Loucy (cell line): ENCODE measurements at regions not wholly inside any gene's neighbourhood (a gene's known extent, or its start where the extent isn't known, plus 50 kb on each side); places are given as distances from the start of the nearest gene placed in this dataset.

ENCODE experiments used
- H2AFZ ChIP-seq: fragments of 200-600 bp; sonication (generic); 2 replicates; pipeline ENCODE4 v1.6.0; 2016; ENCODE audit warnings: antibody characterized with exemption, mild to moderate bottlenecking, low read length, moderate library complexity
- H3F3A ChIP-seq: fragments of 200-600 bp; 2 replicates; pipeline ENCODE4 v1.6.0; 2016; ENCODE audit warnings: antibody characterized with exemption, low read depth, mild to moderate bottlenecking
- H3K27me3 ChIP-seq: fragments of 200-600 bp; sonication (generic); 2 replicates; pipeline ENCODE4 v1.6.1; 2014; ENCODE audit warnings: low read length, mild to moderate bottlenecking; ENCODE audit not compliant: insufficient read depth, poor library complexity, severe bottlenecking
- H3K36me3 ChIP-seq: fragments of 200-600 bp; sonication (generic); 2 replicates; pipeline ENCODE4 v1.6.1; 2016; ENCODE audit warnings: low read length; ENCODE audit not compliant: insufficient read depth
- H3K4me1 ChIP-seq: fragments of 200-600 bp; sonication (generic); 2 replicates; pipeline ENCODE4 v1.5.1; 2014; ENCODE audit warnings: low read length, mild to moderate bottlenecking; ENCODE audit not compliant: insufficient read depth, poor library complexity, severe bottlenecking
- H3K4me2 ChIP-seq: fragments of 200-600 bp; sonication (generic); 2 replicates; pipeline ENCODE4 v1.6.0; 2014; ENCODE audit warnings: antibody characterized with exemption, low read length, low read depth, mild to moderate bottlenecking; ENCODE audit not compliant: poor library complexity, severe bottlenecking
- H3K4me3 ChIP-seq: fragments of 200-600 bp; sonication (generic); 2 replicates; pipeline ENCODE4 v1.5.1; 2014; ENCODE audit warnings: low read length, mild to moderate bottlenecking, mixed read lengths; ENCODE audit not compliant: poor library complexity, severe bottlenecking
- H3K79me2 ChIP-seq: fragments of 200-600 bp; sonication (generic); 2 replicates; pipeline ENCODE4 v1.6.1; 2014; ENCODE audit warnings: low read length; ENCODE audit not compliant: insufficient read depth
- H3K9ac ChIP-seq: fragments of 200-600 bp; sonication (generic); 2 replicates; pipeline ENCODE4 v1.6.0; 2014; ENCODE audit warnings: mild to moderate bottlenecking, low read depth, low read length, moderate library complexity; ENCODE audit not compliant: poor library complexity, severe bottlenecking
- H3K9me2 ChIP-seq: fragments of 200-600 bp; sonication (generic); replicated peaks from 2 replicates; pipeline ENCODE4 v1.6.1; 2016; ENCODE audit warnings: low read depth, low read length, mixed read lengths
- H3K9me3 ChIP-seq: fragments of 200-600 bp; sonication (generic); 2 replicates; pipeline ENCODE4 v1.6.1; 2014; ENCODE audit warnings: mild to moderate bottlenecking, antibody characterized with exemption, low read length, low read depth; ENCODE audit not compliant: insufficient read depth
- H4K20me1 ChIP-seq: fragments of 200-600 bp; sonication (generic); 2 replicates; pipeline ENCODE4 v1.6.0; 2014; ENCODE audit warnings: antibody characterized with exemption, low read length, mild to moderate bottlenecking; ENCODE audit not compliant: insufficient read depth, poor library complexity, severe bottlenecking
- CTCF ChIP-seq: fragments of 200-600 bp; sonication (generic); conservative IDR thresholded peaks from 2 replicates; pipeline ENCODE4 v1.5.1; 2014; ENCODE audit warnings: mild to moderate bottlenecking, antibody characterized with exemption, low read length
- EZH2phosphoT487 ChIP-seq: fragments of 200-600 bp; IDR thresholded peaks from 2 replicates; pipeline ENCODE4 v1.6.1; 2018; ENCODE audit warnings: antibody characterized with exemption, mild to moderate bottlenecking, moderate library complexity, borderline replicate concordance

- Histone ChIP-seq H3K9me3 (no peaks in the 10 kb centered on the region), H3K9ac (no peak overlapping the region), H3K4me1 (no peaks in the 10 kb centered on the region), H3F3A (no peaks in the 10 kb centered on the region), H3K79me2 (no peaks in the 10 kb centered on the region), H3K4me2 (no peak overlapping the region), H3K36me3 (no peaks in the 10 kb centered on the region), H3K9me2 (no peaks in the 10 kb centered on the region), H4K20me1 (no peaks in the 10 kb centered on the region), H3K4me3 (no peak overlapping the region), H2AFZ (no peak overlapping the region), H3K27me3 (no peaks in the 10 kb centered on the region)
- no peak for TF ChIP-seq CTCF
- no peak for TF ChIP-seq EZH2phosphoT487
Measured at GRCh38 chr4:64705989-64706388, 296.7 kb upstream of the TECRL start.

- Histone ChIP-seq H3K4me3 (no peak overlapping the region), H3K27me3 (no peaks in the 10 kb centered on the region), H3K9ac (no peak overlapping the region), H2AFZ (no peak overlapping the region), H3K36me3 (no peaks in the 10 kb centered on the region), H3K9me2 (no peaks in the 10 kb centered on the region), H3K79me2 (no peaks in the 10 kb centered on the region), H3K4me2 (no peak overlapping the region), H3F3A (no peaks in the 10 kb centered on the region), H4K20me1 (no peaks in the 10 kb centered on the region), H3K4me1 (no peaks in the 10 kb centered on the region), H3K9me3 (no peaks in the 10 kb centered on the region)
- TF ChIP-seq EZH2phosphoT487 (no peak), CTCF (no peak)
Measured at GRCh38 chr4:64698171-64698570, 288.9 kb upstream of the TECRL start.

- TF ChIP-seq CTCF (no peak), EZH2phosphoT487 (no peak)
- Histone ChIP-seq H3K4me1 (no peaks in the 10 kb centered on the region), H3K9ac (no peak overlapping the region), H3K4me2 (no peak overlapping the region), H3K79me2 (no peaks in the 10 kb centered on the region), H3K36me3 (no peaks in the 10 kb centered on the region), H3F3A (no peaks in the 10 kb centered on the region), H3K27me3 (no peaks in the 10 kb centered on the region), H3K4me3 (no peak overlapping the region), H2AFZ (no peak overlapping the region), H4K20me1 (no peaks in the 10 kb centered on the region), H3K9me2 (no peaks in the 10 kb centered on the region), H3K9me3 (no peaks in the 10 kb centered on the region)
Measured at GRCh38 chr4:64682946-64683345, 273.7 kb upstream of the TECRL start.
